Esophagus squamous epithelium (tissue), 4 donors: ENCODE measurements at regions not wholly inside any gene's neighbourhood (a gene's known extent, or its start where the extent isn't known, plus 50 kb on each side); places are given as distances from the start of the nearest gene placed in this dataset.

Experiments
- POLR2A ChIP-seq, 4 donors: fragments of 450-650 bp; IDR thresholded peaks; one replicate each; pipeline ENCODE4 v1.6.1; 2017; ENCODE audit warnings: antibody characterized with exemption in 4 of 4, mild to moderate bottlenecking in 4 of 4, moderate library complexity in 3 of 4
- TF ChIP-seq, protein P1 (sequence below), 6 experiments: fragments of 450-650 bp in 4 of 6; fragments of 200-600 bp in 2 of 6; sonication (generic) in 2 of 6; IDR thresholded peaks; one replicate each; pipeline ENCODE4 v1.5.1; 2016 to 2019; ENCODE audit warnings: antibody characterized with exemption in 6 of 6, mild to moderate bottlenecking in 4 of 6, moderate library complexity in 4 of 6

DNA sequence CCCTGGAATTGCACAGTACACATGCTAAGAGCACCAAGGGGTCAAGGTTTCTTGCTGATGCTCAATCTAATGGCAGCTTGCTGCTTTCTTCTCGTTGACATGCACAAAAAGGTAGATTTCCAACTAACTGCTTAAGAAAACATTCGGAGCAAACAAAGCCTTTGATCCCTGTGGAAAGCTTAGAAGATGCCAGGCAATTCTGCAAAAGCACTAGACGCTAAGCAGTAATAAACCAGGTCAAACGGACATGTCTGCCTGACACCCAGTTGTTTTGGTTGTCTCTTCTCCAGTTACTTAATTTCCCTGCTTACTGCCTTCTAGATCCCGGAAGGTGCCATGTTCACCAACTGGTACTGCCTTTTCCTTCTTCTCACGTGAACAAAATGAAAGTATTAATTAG, 100.5 kb upstream of the TMCC3 start:
- TF ChIP-seq, protein P1, sequence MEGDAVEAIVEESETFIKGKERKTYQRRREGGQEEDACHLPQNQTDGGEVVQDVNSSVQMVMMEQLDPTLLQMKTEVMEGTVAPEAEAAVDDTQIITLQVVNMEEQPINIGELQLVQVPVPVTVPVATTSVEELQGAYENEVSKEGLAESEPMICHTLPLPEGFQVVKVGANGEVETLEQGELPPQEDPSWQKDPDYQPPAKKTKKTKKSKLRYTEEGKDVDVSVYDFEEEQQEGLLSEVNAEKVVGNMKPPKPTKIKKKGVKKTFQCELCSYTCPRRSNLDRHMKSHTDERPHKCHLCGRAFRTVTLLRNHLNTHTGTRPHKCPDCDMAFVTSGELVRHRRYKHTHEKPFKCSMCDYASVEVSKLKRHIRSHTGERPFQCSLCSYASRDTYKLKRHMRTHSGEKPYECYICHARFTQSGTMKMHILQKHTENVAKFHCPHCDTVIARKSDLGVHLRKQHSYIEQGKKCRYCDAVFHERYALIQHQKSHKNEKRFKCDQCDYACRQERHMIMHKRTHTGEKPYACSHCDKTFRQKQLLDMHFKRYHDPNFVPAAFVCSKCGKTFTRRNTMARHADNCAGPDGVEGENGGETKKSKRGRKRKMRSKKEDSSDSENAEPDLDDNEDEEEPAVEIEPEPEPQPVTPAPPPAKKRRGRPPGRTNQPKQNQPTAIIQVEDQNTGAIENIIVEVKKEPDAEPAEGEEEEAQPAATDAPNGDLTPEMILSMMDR (IDR thresholded peaks at IDR 0.05), result no peak
- TF ChIP-seq POLR2A (IDR thresholded peaks at IDR 0.05), result no peak
